Parathyroid adenoma (tissue), 2 donors: ENCODE measurements at regions not wholly inside any gene's neighbourhood (a gene's known extent, or its start where the extent isn't known, plus 50 kb on each side); places are given as distances from the start of the nearest gene placed in this dataset.

ENCODE experiments used
- H2AFZ ChIP-seq: fragments of 300-600 bp; sonication (generic); one replicate; pipeline ENCODE4 v1.7.0; 2017; ENCODE audit warnings: antibody characterized with exemption, mild to moderate bottlenecking
- H3K27ac ChIP-seq: fragments of 300-600 bp; sonication (generic); one replicate; pipeline ENCODE4 v1.7.0; 2017
- H3K27me3 ChIP-seq: fragments of 300-600 bp; sonication (generic); one replicate; pipeline ENCODE4 v1.7.0; 2017; ENCODE audit warnings: low read length; ENCODE audit not compliant: control insufficient read depth, insufficient read depth
- H3K36me3 ChIP-seq: fragments of 300-600 bp; sonication (generic); one replicate; pipeline ENCODE4 v1.7.0; 2017; ENCODE audit warnings: low read length; ENCODE audit not compliant: control insufficient read depth, insufficient read depth
- H3K4me1 ChIP-seq: fragments of 300-600 bp; sonication (generic); one replicate; pipeline ENCODE4 v1.7.0; 2017; ENCODE audit warnings: control low read depth
- H3K4me2 ChIP-seq: fragments of 300-600 bp; sonication (generic); one replicate; pipeline ENCODE4 v1.7.0; 2017; ENCODE audit warnings: low read length
- H3K4me3 ChIP-seq: fragments of 300-600 bp; sonication (generic); one replicate; pipeline ENCODE4 v1.7.0; 2017; ENCODE audit warnings: low read depth, low read length
- H3K79me2 ChIP-seq: fragments of 300-600 bp; sonication (generic); one replicate; pipeline ENCODE4 v1.7.0; 2017; ENCODE audit warnings: control low read depth
- H3K9ac ChIP-seq: fragments of 300-600 bp; sonication (generic); one replicate; pipeline ENCODE4 v1.7.0; 2017; ENCODE audit warnings: mild to moderate bottlenecking
- H3K9me3 ChIP-seq: fragments of 300-600 bp; sonication (generic); one replicate; pipeline ENCODE4 v1.7.0; 2017; ENCODE audit warnings: low read length; ENCODE audit not compliant: control insufficient read depth
- CTCF ChIP-seq: fragments of 300-600 bp; sonication (generic); IDR thresholded peaks from one replicate; pipeline ENCODE4 v1.7.0; 2017; ENCODE audit warnings: antibody characterized with exemption, mild to moderate bottlenecking
- donor health status: primary hyperparathyroidism.

GRCh38 chr1:112317140-112317539 is 78.9 kb upstream of the CTTNBP2NL start:
- TF ChIP-seq CTCF = no peak
- H3K4me1 ChIP-seq = no peaks in the 10 kb centered on the region
- H3K79me2 ChIP-seq = no peaks in the 10 kb centered on the region
- no peak overlapping the region for H3K4me2 ChIP-seq
- no peak overlapping the region for H2AFZ ChIP-seq
- H3K27me3 ChIP-seq = no peaks in the 10 kb centered on the region
- no peak overlapping the region for H3K27ac ChIP-seq
- no peak overlapping the region for H3K9ac ChIP-seq
- H3K36me3 ChIP-seq = no peaks in the 10 kb centered on the region
- no peak overlapping the region for H3K4me3 ChIP-seq
- H3K9me3 ChIP-seq = no peaks in the 10 kb centered on the region

GRCh38 chr1:112317611-112318062 is 78.4 kb upstream of the CTTNBP2NL start:
- TF ChIP-seq CTCF = no peak
- no peaks in the 10 kb centered on the region for H3K79me2 ChIP-seq
- H3K4me1 ChIP-seq = no peaks in the 10 kb centered on the region
- no peak overlapping the region for H3K4me3 ChIP-seq
- H3K9ac ChIP-seq = no peak overlapping the region
- H3K36me3 ChIP-seq = no peaks in the 10 kb centered on the region
- H3K27ac ChIP-seq = no peak overlapping the region
- no peak overlapping the region for H3K4me2 ChIP-seq
- no peak overlapping the region for H2AFZ ChIP-seq
- H3K27me3 ChIP-seq = no peaks in the 10 kb centered on the region
- no peaks in the 10 kb centered on the region for H3K9me3 ChIP-seq

GRCh38 chr1:112318263-112318662 is 77.8 kb upstream of the CTTNBP2NL start:
- H3K9me3 ChIP-seq = no peaks in the 10 kb centered on the region
- H2AFZ ChIP-seq = no peak overlapping the region
- H3K4me2 ChIP-seq = no peak overlapping the region
- H3K36me3 ChIP-seq = no peaks in the 10 kb centered on the region
- H3K4me3 ChIP-seq = no peak overlapping the region
- no peaks in the 10 kb centered on the region for H3K27me3 ChIP-seq
- H3K27ac ChIP-seq = no peak overlapping the region
- no peaks in the 10 kb centered on the region for H3K4me1 ChIP-seq
- no peaks in the 10 kb centered on the region for H3K79me2 ChIP-seq
- no peak overlapping the region for H3K9ac ChIP-seq
- no peak for TF ChIP-seq CTCF

- Histone ChIP-seq H3K9me3 (no peaks in the 10 kb centered on the region), H3K9ac (no peak overlapping the region), H3K4me3 (no peak overlapping the region), H2AFZ (no peak overlapping the region), H3K27me3 (no peaks in the 10 kb centered on the region), H3K36me3 (no peaks in the 10 kb centered on the region), H3K27ac (no peak overlapping the region), H3K4me1 (no peaks in the 10 kb centered on the region), H3K4me2 (no peak overlapping the region), H3K79me2 (no peaks in the 10 kb centered on the region)
- TF ChIP-seq CTCF = no peak
Measured at GRCh38 chr1:112318698-112319370, 77.2 kb upstream of the CTTNBP2NL start.
